ENCODE measurements at regions not wholly inside any gene's neighbourhood (a gene's known extent, or its start where the extent isn't known, plus 50 kb on each side); places are given as distances from the start of the nearest gene placed in this dataset.

- DNase-seq: no peak
- Mint-ChIP-seq H3K36me3 (ENCODE audit: insufficient read depth) (no peaks in the 10 kb centered on the region), H3K4me3 (no peak overlapping the region), H3K4me1 (ENCODE audit: low read depth) (no peaks in the 10 kb centered on the region), H3K27me3 (ENCODE audit: low read depth) (no peaks in the 10 kb centered on the region), H3K9me3 (peaks cover 6% of the 10 kb centered on the region)
- no peak for ATAC-seq
Observed at GRCh38 chr12:87930033-87930432, 99.2 kb downstream of the C12orf50 start.

DNA sequence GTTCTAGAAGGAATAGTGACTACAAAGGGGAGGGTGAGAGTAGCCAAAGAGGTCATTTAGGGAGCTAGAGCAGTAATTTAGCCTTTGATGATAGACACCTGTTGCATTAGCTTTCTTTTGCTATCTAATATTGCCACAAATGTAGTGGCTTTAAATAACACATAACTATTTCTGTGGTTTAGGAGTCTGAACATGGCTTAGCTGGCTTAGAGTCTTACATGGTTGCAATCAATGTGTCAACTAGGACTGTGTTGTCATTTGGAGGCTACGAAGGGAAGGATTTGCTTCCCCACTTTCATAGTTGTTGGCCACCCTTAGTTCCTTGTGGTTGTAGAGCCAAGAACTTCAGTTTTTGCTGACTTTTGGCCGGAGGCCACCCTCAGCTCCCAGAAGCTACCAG is 99.9 kb downstream of the C12orf50 start:
- H3K27me3 Mint-ChIP-seq (ENCODE audit: low read depth): no peaks in the 10 kb centered on the region
- peaks cover 3% of the 10 kb centered on the region for H3K9me3 Mint-ChIP-seq
- no peak for DNase-seq
- H3K4me1 Mint-ChIP-seq (ENCODE audit: low read depth): no peaks in the 10 kb centered on the region
- H3K36me3 Mint-ChIP-seq (ENCODE audit: insufficient read depth): no peaks in the 10 kb centered on the region
- ATAC-seq: no peak
- no peak overlapping the region for H3K4me3 Mint-ChIP-seq

- Mint-ChIP-seq H3K4me3 (no peak overlapping the region), H3K36me3 (ENCODE audit: insufficient read depth) (no peaks in the 10 kb centered on the region), H3K9me3 (no peaks in the 10 kb centered on the region), H3K4me1 (ENCODE audit: low read depth) (no peaks in the 10 kb centered on the region), H3K27me3 (ENCODE audit: low read depth) (no peaks in the 10 kb centered on the region)
- DNase-seq (no peak), ATAC-seq (no peak)
Observed at GRCh38 chr12:87928031-87928430, 101.2 kb downstream of the C12orf50 start.

GRCh38 chr12:87925021-87925420 is 104.2 kb downstream of the C12orf50 start:
- Mint-ChIP-seq H3K4me3 (no peak overlapping the region), H3K36me3 (ENCODE audit: insufficient read depth) (no peaks in the 10 kb centered on the region), H3K4me1 (ENCODE audit: low read depth) (no peaks in the 10 kb centered on the region), H3K9me3 (no peaks in the 10 kb centered on the region), H3K27me3 (ENCODE audit: low read depth) (no peaks in the 10 kb centered on the region)
- DNase-seq (no peak), ATAC-seq (no peak)

- Mint-ChIP-seq H3K4me3 (no peak overlapping the region), H3K36me3 (ENCODE audit: insufficient read depth) (no peaks in the 10 kb centered on the region), H3K4me1 (ENCODE audit: low read depth) (no peaks in the 10 kb centered on the region), H3K9me3 (no peaks in the 10 kb centered on the region), H3K27me3 (ENCODE audit: low read depth) (no peaks in the 10 kb centered on the region)
- no peak for DNase-seq
- ATAC-seq: no peak
Observed at GRCh38 chr12:87924149-87924548, 105.1 kb downstream of the C12orf50 start.

DNA sequence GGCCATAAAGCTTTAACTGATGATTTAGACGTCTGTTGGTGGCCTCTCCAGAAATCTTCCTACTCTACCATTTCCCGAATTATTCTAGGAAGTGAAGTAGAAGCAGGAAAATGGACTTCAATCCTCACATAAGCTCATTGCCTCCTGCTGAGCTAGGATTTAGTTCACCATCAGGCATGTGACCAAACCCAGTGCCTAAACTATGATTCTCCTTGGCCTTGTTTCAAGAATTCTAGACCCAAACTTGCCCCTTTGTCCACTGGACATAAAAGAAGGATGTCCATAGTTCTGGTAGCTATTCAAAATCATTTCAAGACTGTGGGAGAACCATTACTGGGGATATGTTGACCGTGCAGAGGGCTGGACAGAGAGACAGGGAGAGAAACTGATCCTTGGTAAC is 105.8 kb downstream of the C12orf50 start:
- no peaks in the 10 kb centered on the region for H3K27me3 Mint-ChIP-seq (ENCODE audit: low read depth)
- DNase-seq (no peak), ATAC-seq (no peak)
- no peaks in the 10 kb centered on the region for H3K9me3 Mint-ChIP-seq
- H3K4me3 Mint-ChIP-seq: no peak overlapping the region
- H3K4me1 Mint-ChIP-seq (ENCODE audit: low read depth): no peaks in the 10 kb centered on the region
- H3K36me3 Mint-ChIP-seq (ENCODE audit: insufficient read depth): no peaks in the 10 kb centered on the region

DNA sequence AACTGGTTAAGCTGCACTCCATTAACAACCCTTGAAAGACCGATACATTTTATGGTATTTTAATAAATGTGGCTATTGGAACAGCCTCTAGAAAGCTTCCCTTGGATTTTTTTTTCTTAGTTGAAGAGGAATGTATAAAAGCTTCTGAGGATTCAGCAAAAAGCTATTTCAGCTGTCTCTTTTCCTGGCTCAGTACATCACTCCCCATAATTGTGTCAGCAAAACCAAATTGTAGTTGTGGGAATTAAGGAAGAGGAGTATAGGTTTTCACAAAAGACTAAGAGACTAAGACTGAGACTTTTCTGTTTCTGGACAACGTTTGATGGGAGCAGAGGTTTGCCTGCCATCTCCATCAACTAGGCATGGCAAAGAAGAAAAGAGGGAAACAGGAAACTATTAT is 106.5 kb downstream of the C12orf50 start:
- no peak overlapping the region for H3K4me3 Mint-ChIP-seq
- H3K9me3 Mint-ChIP-seq: no peaks in the 10 kb centered on the region
- ATAC-seq (no peak), DNase-seq (no peak)
- H3K4me1 Mint-ChIP-seq (ENCODE audit: low read depth): no peaks in the 10 kb centered on the region
- H3K27me3 Mint-ChIP-seq (ENCODE audit: low read depth): no peaks in the 10 kb centered on the region
- no peaks in the 10 kb centered on the region for H3K36me3 Mint-ChIP-seq (ENCODE audit: insufficient read depth)

GRCh38 chr12:87921621-87922020 is 107.6 kb downstream of the C12orf50 start:
- H3K4me3 Mint-ChIP-seq: no peak overlapping the region
- no peaks in the 10 kb centered on the region for H3K36me3 Mint-ChIP-seq (ENCODE audit: insufficient read depth)
- DNase-seq (no peak), ATAC-seq (no peak)
- H3K4me1 Mint-ChIP-seq (ENCODE audit: low read depth): no peaks in the 10 kb centered on the region
- H3K9me3 Mint-ChIP-seq: no peaks in the 10 kb centered on the region
- H3K27me3 Mint-ChIP-seq (ENCODE audit: low read depth): no peaks in the 10 kb centered on the region

GRCh38 chr12:87920139-87920538 is 109.1 kb downstream of the C12orf50 start:
- no peak for ATAC-seq
- no peaks in the 10 kb centered on the region for H3K4me1 Mint-ChIP-seq (ENCODE audit: low read depth)
- no peaks in the 10 kb centered on the region for H3K36me3 Mint-ChIP-seq (ENCODE audit: insufficient read depth)
- H3K4me3 Mint-ChIP-seq: no peak overlapping the region
- H3K27me3 Mint-ChIP-seq (ENCODE audit: low read depth): no peaks in the 10 kb centered on the region
- H3K9me3 Mint-ChIP-seq: peaks cover 3% of the 10 kb centered on the region
- no peak for DNase-seq

DNA sequence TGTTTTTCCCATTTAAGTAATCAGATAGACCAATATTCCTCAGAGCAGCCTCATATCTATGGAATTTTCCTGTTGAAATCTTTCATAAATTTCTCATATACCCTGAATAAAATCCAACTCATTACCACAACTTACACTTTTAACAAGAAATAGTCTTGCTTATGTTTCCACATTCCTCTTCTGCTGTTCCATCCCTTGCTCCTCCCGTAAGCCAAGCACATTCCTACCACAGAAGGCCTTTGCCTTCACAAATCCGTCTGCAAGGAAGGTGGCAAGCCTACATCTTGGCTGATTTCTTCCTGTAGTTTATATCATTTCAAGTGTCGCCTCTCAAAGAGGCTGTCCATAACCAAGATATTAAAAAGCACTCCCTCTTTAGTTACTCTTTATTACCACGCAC is 127.7 kb downstream of the C12orf50 start:
- no peaks in the 10 kb centered on the region for H3K4me1 Mint-ChIP-seq (ENCODE audit: low read depth)
- H3K4me3 Mint-ChIP-seq: no peak overlapping the region
- no peaks in the 10 kb centered on the region for H3K36me3 Mint-ChIP-seq (ENCODE audit: insufficient read depth)
- H3K27me3 Mint-ChIP-seq (ENCODE audit: low read depth): no peaks in the 10 kb centered on the region
- no peak for ATAC-seq
- no peaks in the 10 kb centered on the region for H3K9me3 Mint-ChIP-seq
- no peak for DNase-seq

DNA sequence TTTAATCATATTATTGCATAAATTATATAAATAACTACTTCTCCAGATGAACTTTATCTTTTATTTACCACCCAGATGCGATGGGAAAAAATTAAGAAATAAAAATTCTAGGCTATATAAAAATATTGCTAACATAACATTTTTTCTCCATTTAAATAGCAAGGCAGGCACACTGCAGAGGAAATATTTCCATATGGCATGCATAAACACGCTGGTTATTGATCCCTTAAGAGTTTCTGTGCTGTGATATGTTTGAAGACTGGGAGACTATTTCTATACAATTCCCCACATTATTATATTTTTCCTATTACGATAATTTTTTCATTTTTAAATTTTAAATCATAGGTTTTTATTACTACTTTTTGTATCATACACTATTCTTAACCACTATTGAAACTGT is 131.5 kb downstream of the C12orf50 start:
- no peaks in the 10 kb centered on the region for H3K36me3 Mint-ChIP-seq (ENCODE audit: insufficient read depth)
- no peak for ATAC-seq
- H3K27me3 Mint-ChIP-seq (ENCODE audit: low read depth): no peaks in the 10 kb centered on the region
- no peak for DNase-seq
- no peak overlapping the region for H3K4me3 Mint-ChIP-seq
- no peaks in the 10 kb centered on the region for H3K9me3 Mint-ChIP-seq
- H3K4me1 Mint-ChIP-seq (ENCODE audit: low read depth): no peaks in the 10 kb centered on the region

DNA sequence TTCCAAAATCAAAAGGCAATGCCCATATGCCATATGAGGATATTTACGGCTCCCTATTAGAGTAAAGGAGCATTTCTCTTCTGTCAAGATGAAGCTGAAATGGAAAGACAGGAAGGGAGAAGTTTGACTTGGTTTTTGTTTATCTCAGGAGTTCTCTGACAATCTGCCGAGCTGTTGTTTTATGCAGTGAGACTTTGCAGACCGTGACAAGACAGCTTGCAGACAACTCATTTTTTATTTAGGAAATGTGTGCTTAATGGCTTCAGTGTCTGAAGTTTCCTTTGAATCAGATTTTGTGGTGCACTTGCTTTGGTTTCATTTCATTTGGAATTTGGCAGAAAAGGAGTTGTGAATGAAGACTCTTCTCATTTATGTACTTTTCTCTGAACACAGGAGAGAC is 145.4 kb downstream of the C12orf50 start:
- Mint-ChIP-seq H3K36me3 (ENCODE audit: insufficient read depth) (no peaks in the 10 kb centered on the region), H3K27me3 (ENCODE audit: low read depth) (no peaks in the 10 kb centered on the region), H3K9me3 (no peaks in the 10 kb centered on the region), H3K4me1 (ENCODE audit: low read depth) (no peaks in the 10 kb centered on the region), H3K4me3 (no peak overlapping the region)
- no peak for DNase-seq
- no peak for ATAC-seq

GRCh38 chr12:87879141-87879540 is 150.1 kb downstream of the C12orf50 start:
- H3K36me3 Mint-ChIP-seq (ENCODE audit: insufficient read depth): no peaks in the 10 kb centered on the region
- peaks cover 1% of the 10 kb centered on the region for H3K27me3 Mint-ChIP-seq (ENCODE audit: low read depth)
- H3K4me3 Mint-ChIP-seq: no peak overlapping the region
- no peak for ATAC-seq
- DNase-seq: no peak
- H3K9me3 Mint-ChIP-seq: peaks cover 3% of the 10 kb centered on the region
- H3K4me1 Mint-ChIP-seq (ENCODE audit: low read depth): no peaks in the 10 kb centered on the region

- ATAC-seq: no peak
- H3K36me3 Mint-ChIP-seq (ENCODE audit: insufficient read depth): no peaks in the 10 kb centered on the region
- no peaks in the 10 kb centered on the region for H3K9me3 Mint-ChIP-seq
- no peak overlapping the region for H3K4me3 Mint-ChIP-seq
- no peaks in the 10 kb centered on the region for H3K4me1 Mint-ChIP-seq (ENCODE audit: low read depth)
- peaks cover 1% of the 10 kb centered on the region for H3K27me3 Mint-ChIP-seq (ENCODE audit: low read depth)
- no peak for DNase-seq
Observed at GRCh38 chr12:87870493-87871460, 158.4 kb downstream of the C12orf50 start.

GRCh38 chr12:87870061-87870460 is 159.1 kb downstream of the C12orf50 start:
- H3K36me3 Mint-ChIP-seq (ENCODE audit: insufficient read depth): no peaks in the 10 kb centered on the region
- DNase-seq (no peak), ATAC-seq (no peak)
- no peaks in the 10 kb centered on the region for H3K9me3 Mint-ChIP-seq
- H3K4me1 Mint-ChIP-seq (ENCODE audit: low read depth): no peaks in the 10 kb centered on the region
- peaks cover 1% of the 10 kb centered on the region for H3K27me3 Mint-ChIP-seq (ENCODE audit: low read depth)
- H3K4me3 Mint-ChIP-seq: no peak overlapping the region
